ENCODE measurements at regions not wholly inside any gene's neighbourhood (a gene's known extent, or its start where the extent isn't known, plus 50 kb on each side); places are given as distances from the start of the nearest gene placed in this dataset.
"Not testable (repeated sequence)": the region's sequence is repeated elsewhere in the genome, so short reads cannot be mapped to it uniquely, and the experiment has no call there.

DNA sequence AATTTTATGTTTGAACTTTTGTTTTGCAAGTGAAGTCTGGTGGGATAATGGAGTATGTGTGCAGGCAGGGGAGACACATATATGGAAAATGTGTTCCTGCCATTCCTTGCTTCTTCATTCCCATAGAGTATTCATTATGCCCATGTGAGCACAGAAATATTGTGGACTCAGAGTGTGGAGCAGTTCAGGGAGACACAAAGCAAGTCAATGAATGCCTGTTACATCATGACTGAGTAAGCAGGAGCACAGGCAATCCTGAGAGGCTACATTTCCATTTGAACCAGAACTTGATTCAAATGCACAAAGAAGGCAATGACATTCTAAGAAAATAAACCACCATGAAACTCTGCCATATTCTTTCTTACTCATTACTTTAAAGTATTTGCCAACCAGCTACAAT lies 990.5 kb downstream of the PRIM2 start:
- not testable (repeated sequence) for H3T11ph ChIP-seq (ENCODE audit: low read length); H3K4me2 ChIP-seq (ENCODE audit: insufficient read depth, insufficient read length, low read length); H3K56ac ChIP-seq (ENCODE audit: insufficient read length, low read depth, low read length); H3K4me3 Mint-ChIP-seq; H3K4me1 Mint-ChIP-seq; H2BK12ac ChIP-seq (ENCODE audit: insufficient read length, low read depth, low read length); H3K9ac ChIP-seq (ENCODE audit: extremely low read depth, insufficient read length, low read length); H3K23me2 ChIP-seq (ENCODE audit: insufficient read length, low read depth, low read length, poor library complexity, severe bottlenecking); H4K5ac ChIP-seq (ENCODE audit: insufficient read length, low read depth, low read length); H3K27me3 Mint-ChIP-seq (ENCODE audit: low read depth); H4K91ac ChIP-seq (ENCODE audit: insufficient read length, low read depth, low read length); H3K18ac ChIP-seq (ENCODE audit: insufficient read length, low read depth, low read length); H4K8ac ChIP-seq (replicated peaks; ENCODE audit: insufficient read length, low read depth, low read length); H3K27me3 ChIP-seq (ENCODE audit: insufficient read depth, low read length); H2BK15ac ChIP-seq (ENCODE audit: low read depth, low read length); H3K79me2 ChIP-seq (ENCODE audit: insufficient read depth, low read length); H3K27ac Mint-ChIP-seq; H2BK120ac ChIP-seq (ENCODE audit: low read depth, low read length, poor library complexity, severe bottlenecking); H3K79me1 ChIP-seq (ENCODE audit: insufficient read depth, low read depth, low read length, poor library complexity, severe bottlenecking); H2BK20ac ChIP-seq (ENCODE audit: low read depth, low read length, poor library complexity, severe bottlenecking); H2AK5ac ChIP-seq (ENCODE audit: insufficient read length, low read length); H3K36me3 Mint-ChIP-seq (ENCODE audit: insufficient read depth in 1 of 3, low read depth in 3 of 3); H4K20me1 ChIP-seq (ENCODE audit: control insufficient read depth, insufficient read depth, insufficient read length); DNase-seq; H3K23ac ChIP-seq (ENCODE audit: insufficient read length, low read depth, low read length); H3K4ac ChIP-seq (ENCODE audit: low read depth, low read length); H3K4me1 ChIP-seq (ENCODE audit: insufficient read depth, low read length); H2BK5ac ChIP-seq (ENCODE audit: insufficient read length, low read length); H3K27ac ChIP-seq (ENCODE audit: insufficient read length, low read depth, low read length); H3K14ac ChIP-seq (ENCODE audit: insufficient read depth, low read length); H2AFZ ChIP-seq (ENCODE audit: low read length)
- peaks cover 20% of the 10 kb centered on the region for H3K9me3 ChIP-seq (ENCODE audit: control insufficient read depth, low read depth, low read length)
- peaks cover 56 to 59% of the 10 kb centered on the region in 2 experiments for H3K9me3 Mint-ChIP-seq

DNA sequence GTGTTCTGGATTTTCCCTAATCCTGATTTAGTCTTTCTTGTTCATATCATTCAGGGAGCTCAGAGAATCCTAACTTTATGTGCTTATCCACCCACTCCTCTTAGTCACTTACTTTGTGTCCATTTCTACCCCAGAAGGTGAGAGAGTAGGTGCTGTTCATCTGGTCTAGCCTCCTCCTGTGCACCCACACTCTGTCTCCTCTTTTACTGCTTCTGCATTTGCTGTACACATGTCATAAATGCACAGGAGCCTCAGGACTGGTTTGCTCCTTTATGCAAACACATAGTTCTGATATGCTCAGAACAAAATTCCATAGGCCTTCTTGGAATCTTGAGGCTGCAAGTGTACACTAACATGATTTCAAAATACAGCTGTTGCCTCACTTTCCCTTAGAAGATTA lies 1014.7 kb downstream of the PRIM2 start:
- H3K4ac ChIP-seq (ENCODE audit: low read depth, low read length); H4K20me1 ChIP-seq (ENCODE audit: control insufficient read depth, insufficient read depth, insufficient read length); H3K23ac ChIP-seq (ENCODE audit: insufficient read length, low read depth, low read length); H4K91ac ChIP-seq (ENCODE audit: insufficient read length, low read depth, low read length); H3K14ac ChIP-seq (ENCODE audit: insufficient read depth, low read length); H3K4me1 Mint-ChIP-seq; H3K9ac ChIP-seq (ENCODE audit: extremely low read depth, insufficient read length, low read length); H3K79me1 ChIP-seq (ENCODE audit: insufficient read depth, low read depth, low read length, poor library complexity, severe bottlenecking); H4K5ac ChIP-seq (ENCODE audit: insufficient read length, low read depth, low read length); DNase-seq; H3K23me2 ChIP-seq (ENCODE audit: insufficient read length, low read depth, low read length, poor library complexity, severe bottlenecking); H2BK20ac ChIP-seq (ENCODE audit: low read depth, low read length, poor library complexity, severe bottlenecking); H2BK12ac ChIP-seq (ENCODE audit: insufficient read length, low read depth, low read length); H3K79me2 ChIP-seq (ENCODE audit: insufficient read depth, low read length); H2AK5ac ChIP-seq (ENCODE audit: insufficient read length, low read length); H2BK5ac ChIP-seq (ENCODE audit: insufficient read length, low read length); H3K27me3 Mint-ChIP-seq (ENCODE audit: low read depth); H3T11ph ChIP-seq (ENCODE audit: low read length); H2BK15ac ChIP-seq (ENCODE audit: low read depth, low read length); H3K4me2 ChIP-seq (ENCODE audit: insufficient read depth, insufficient read length, low read length); H3K4me1 ChIP-seq (ENCODE audit: insufficient read depth, low read length); H3K56ac ChIP-seq (ENCODE audit: insufficient read length, low read depth, low read length); H2BK120ac ChIP-seq (ENCODE audit: low read depth, low read length, poor library complexity, severe bottlenecking); H3K27ac Mint-ChIP-seq; H3K27me3 ChIP-seq (ENCODE audit: insufficient read depth, low read length); H3K18ac ChIP-seq (ENCODE audit: insufficient read length, low read depth, low read length); H3K27ac ChIP-seq (ENCODE audit: insufficient read length, low read depth, low read length); H4K8ac ChIP-seq (replicated peaks; ENCODE audit: insufficient read length, low read depth, low read length); H3K4me3 Mint-ChIP-seq; H2AFZ ChIP-seq (ENCODE audit: low read length): not testable (repeated sequence)
- Mint-ChIP-seq H3K9me3 (peaks cover 71 to 80% of the 10 kb centered on the region in 2 experiments), H3K36me3 (ENCODE audit: insufficient read depth in 1 of 3, low read depth in 3 of 3) (peaks cover 0 to 11% (median 4%) of the 10 kb centered on the region in 3 experiments; a peak in 4 of 7 replicates)
- peaks cover 32% of the 10 kb centered on the region for H3K9me3 ChIP-seq (ENCODE audit: control insufficient read depth, low read depth, low read length)
